PC-9 (cell line): ENCODE measurements at regions not wholly inside any gene's neighbourhood (a gene's known extent, or its start where the extent isn't known, plus 50 kb on each side); places are given as distances from the start of the nearest gene placed in this dataset.
A peak's percentile ranks its signal among the peaks of the same experiment; 100 is the strongest.

Experiments used
- BruUV-seq: library from RNA; stranded (reverse); fragments of 400-500 nt; replicated peaks from 2 replicates; lab custom pipeline; 2021; lab: Mats Ljungman, UMichigan
- CTCF ChIA-PET: fragments of 300-600 bp; sonication (Branson Sonifier 250); formaldehyde crosslinking; loops from one replicate; lab custom pipeline; 2022; ENCODE audit warnings: antibody characterized with exemption; lab: Charles Lee
- POLR2A ChIA-PET: fragments of 300-600 bp; sonication (Branson Sonifier 250); formaldehyde crosslinking; loops from one replicate; lab custom pipeline; 2022; ENCODE audit warnings: antibody characterized with exemption; ENCODE audit not compliant: unreplicated experiment; lab: Charles Lee
- DNase-seq, 2 experiments: peaks; one replicate each; pipeline versions ENCODE4 v3.0.0 to v3.0.0-alpha.2; 2015 to 2022; ENCODE audit warnings: mixed read lengths in 1 of 2
- H2AFZ ChIP-seq: fragments of 200-600 bp; sonication (generic); 2 replicates; pipeline ENCODE4 v1.8.1; 2017; ENCODE audit warnings: antibody characterized with exemption
- H3F3A ChIP-seq: fragments of 200-600 bp; sonication (generic); 2 replicates; pipeline ENCODE4 v1.8.1; 2017; ENCODE audit warnings: antibody characterized with exemption, mild to moderate bottlenecking, low read depth; ENCODE audit not compliant: insufficient read depth
- H3K27ac ChIP-seq: fragments of 200-600 bp; sonication (generic); 2 replicates; pipeline ENCODE4 v1.6.1; 2016; ENCODE audit warnings: mixed run types
- H3K27me3 ChIP-seq: fragments of 200-600 bp; sonication (generic); 2 replicates; pipeline ENCODE4 v1.6.1; 2016; ENCODE audit warnings: low read depth, mixed run types; ENCODE audit not compliant: insufficient read depth
- H3K36me3 ChIP-seq: fragments of 200-600 bp; sonication (generic); 2 replicates; pipeline ENCODE4 v1.6.1; 2016; ENCODE audit warnings: low read depth, mixed run types
- H3K4me1 ChIP-seq: fragments of 200-600 bp; sonication (generic); replicated peaks from 2 replicates; pipeline ENCODE4 v1.6.1; 2016; ENCODE audit warnings: mixed run types; ENCODE audit not compliant: insufficient read depth
- H3K4me2 ChIP-seq: fragments of 200-600 bp; sonication (generic); 2 replicates; pipeline ENCODE4 v1.6.1; 2017; ENCODE audit warnings: mixed run types
- H3K4me3 ChIP-seq: fragments of 200-600 bp; sonication (generic); 2 replicates; pipeline ENCODE4 v1.6.1; 2016; ENCODE audit warnings: mixed run types
- H3K79me2 ChIP-seq: fragments of 200-600 bp; sonication (generic); 2 replicates; pipeline ENCODE4 v1.6.1; 2017; ENCODE audit warnings: low read depth, mixed run types
- H3K9me2 ChIP-seq: fragments of 200-600 bp; sonication (generic); 2 replicates; pipeline ENCODE4 v1.8.1; 2017; ENCODE audit warnings: mild to moderate bottlenecking; ENCODE audit not compliant: insufficient read depth
- H3K9me3 ChIP-seq: fragments of 200-600 bp; sonication (generic); 2 replicates; pipeline ENCODE4 v1.8.1; 2016; ENCODE audit warnings: low read depth; ENCODE audit not compliant: insufficient read depth
- H4K20me1 ChIP-seq: fragments of 200-600 bp; sonication (generic); 2 replicates; pipeline ENCODE4 v1.8.1; 2017; ENCODE audit not compliant: insufficient read depth
- CTCF ChIP-seq: fragments of 200-600 bp; sonication (generic); conservative IDR thresholded peaks from 2 replicates; pipeline ENCODE4 v1.6.1; 2017; ENCODE audit warnings: mixed run types, antibody characterized with exemption, mild to moderate bottlenecking, moderate library complexity
- EZH2 ChIP-seq: fragments of 200-600 bp; sonication (generic); IDR thresholded peaks from 2 replicates; pipeline ENCODE4 v1.8.0; 2017; ENCODE audit warnings: antibody characterized with exemption, low read depth
- intact Hi-C: fragments of 100-400 bp; cut with micrococcal nuclease; formaldehyde crosslinking; loops from one replicate; pipeline ENCODE4 v1.10.0; 2022; ENCODE audit not compliant: unreplicated experiment

DNA sequence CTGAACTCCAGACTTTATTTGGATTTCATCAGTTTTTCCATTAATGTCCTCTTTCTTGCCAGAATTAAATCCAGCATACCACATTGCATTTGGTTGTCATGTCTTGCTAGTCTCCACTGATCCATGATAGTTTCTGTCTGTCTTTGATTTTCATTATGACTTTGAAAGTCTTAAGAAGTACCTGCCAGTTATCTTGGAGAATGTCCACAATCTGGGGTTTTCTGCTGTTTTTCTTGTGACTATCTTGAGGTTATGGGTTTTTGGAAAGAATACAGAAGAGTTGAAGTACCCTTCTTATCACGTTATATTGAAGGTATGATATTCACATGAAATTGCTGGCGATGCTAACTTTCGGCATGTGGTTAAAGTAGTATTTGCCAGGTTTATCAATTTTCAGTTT lies 282.3 kb upstream of the PRICKLE1 start:
- POLR2A ChIA-PET: no interaction called here
- BruUV-seq: no TSS peak

GRCh38 chr12:42868291-42868690 lies 278.7 kb upstream of the PRICKLE1 start:
- POLR2A ChIA-PET: no interaction called here
- no peaks in the 10 kb centered on the region for H4K20me1 ChIP-seq
- no peaks in the 10 kb centered on the region for H3K36me3 ChIP-seq
- TF ChIP-seq CTCF (no peak), EZH2 (no peak)
- intact Hi-C loops: no loop called here
- no peaks in the 10 kb centered on the region for H3K79me2 ChIP-seq
- H3K9me2 ChIP-seq: no peaks in the 10 kb centered on the region
- H3K27ac ChIP-seq: no peak overlapping the region
- BruUV-seq: no TSS peak
- CTCF ChIA-PET: no interaction called here
- H3K4me2 ChIP-seq: no peak overlapping the region
- no peak overlapping the region for H3K4me3 ChIP-seq
- no peaks in the 10 kb centered on the region for H3K9me3 ChIP-seq
- H3F3A ChIP-seq: no peaks in the 10 kb centered on the region
- H2AFZ ChIP-seq: no peak overlapping the region
- no peak for DNase-seq
- H3K4me1 ChIP-seq: peaks cover 19% of the 10 kb centered on the region; the same call in 1 of the 2 replicates
- no peaks in the 10 kb centered on the region for H3K27me3 ChIP-seq

More for the DNA sequence above, 282.3 kb upstream of the PRICKLE1 start:
- no peaks in the 10 kb centered on the region for H3K9me3 ChIP-seq
- intact Hi-C loops: no loop called here
- H3K4me1 ChIP-seq: no peaks in the 10 kb centered on the region
- H3K27me3 ChIP-seq: no peaks in the 10 kb centered on the region
- no peak for DNase-seq
- TF ChIP-seq CTCF: no peak
- no peak for TF ChIP-seq EZH2
- no peak overlapping the region for H3K27ac ChIP-seq
- H3K9me2 ChIP-seq: no peaks in the 10 kb centered on the region
- no peaks in the 10 kb centered on the region for H3F3A ChIP-seq
- H3K79me2 ChIP-seq: no peaks in the 10 kb centered on the region
- no peaks in the 10 kb centered on the region for H3K36me3 ChIP-seq
- no peak overlapping the region for H3K4me3 ChIP-seq
- H4K20me1 ChIP-seq: no peaks in the 10 kb centered on the region
- no peak overlapping the region for H3K4me2 ChIP-seq
- H2AFZ ChIP-seq: no peak overlapping the region
- CTCF ChIA-PET: no interaction called here

DNA sequence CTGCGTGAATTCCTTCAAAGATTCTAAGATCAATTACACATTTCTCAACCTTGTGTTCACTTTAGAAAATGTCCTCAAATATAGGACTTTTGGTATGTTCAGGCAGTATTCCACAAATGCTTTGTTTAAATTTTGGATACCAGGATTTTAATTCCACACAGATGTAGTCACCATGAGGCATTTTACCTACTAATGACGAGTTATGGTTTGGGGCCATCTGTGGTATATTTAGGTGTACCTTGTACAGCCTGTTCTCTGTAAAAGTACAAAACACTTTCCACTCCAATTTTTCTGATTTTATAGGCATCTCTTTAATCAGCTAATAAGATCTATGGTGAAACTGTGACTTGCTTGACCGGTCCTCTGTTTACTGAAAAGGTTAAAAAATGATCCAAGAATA lies 275.7 kb upstream of the PRICKLE1 start:
- intact Hi-C loops: no loop called here
- Histone ChIP-seq H3K9me3 (no peaks in the 10 kb centered on the region), H4K20me1 (no peaks in the 10 kb centered on the region), H3K9me2 (no peaks in the 10 kb centered on the region), H3F3A (0 out of 2 replicates have a peak, but pooled peaks cover 6% of the 10 kb centered on the region), H3K4me3 (no peak overlapping the region), H3K79me2 (no peaks in the 10 kb centered on the region), H2AFZ (0 out of 2 replicates have a peak overlapping the region, but pooled peaks have one; percentile 5), H3K27me3 (no peaks in the 10 kb centered on the region), H3K4me2 (peak overlapping the region; percentile 29), H3K27ac (peak overlapping the region; percentile 59), H3K36me3 (no peaks in the 10 kb centered on the region), H3K4me1 (peaks cover 33% of the 10 kb centered on the region; the same call in 1 of the 2 replicates)
- POLR2A ChIA-PET: no interaction called here
- CTCF ChIA-PET: no interaction called here
- BruUV-seq: no TSS peak
- peak in 1 of 2 experiments; percentile 88 for DNase-seq
- TF ChIP-seq EZH2 (no peak), CTCF (no peak)
